HL-60 (cell line): ENCODE measurements at regions not wholly inside any gene's neighbourhood (a gene's known extent, or its start where the extent isn't known, plus 50 kb on each side); places are given as distances from the start of the nearest gene placed in this dataset.

Source experiments
- CTCF ChIP-seq: IDR thresholded peaks from one replicate; pipeline ENCODE4 v1.5.1; 2011; ENCODE audit warnings: low read length, control low read depth, inconsistent platforms; ENCODE audit not compliant: insufficient read depth
- GABPA ChIP-seq: IDR thresholded peaks from 2 replicates; pipeline ENCODE4 v1.6.1; 2012; ENCODE audit warnings: low read depth
- POLR2AphosphoS5 ChIP-seq: IDR thresholded peaks from 2 replicates; pipeline ENCODE4 v1.6.1; 2012; ENCODE audit warnings: low read depth
- REST ChIP-seq: IDR thresholded peaks from 2 replicates; pipeline ENCODE4 v1.6.1; 2012; ENCODE audit warnings: low read depth; ENCODE audit not compliant: insufficient replicate concordance

- TF ChIP-seq CTCF (no peak), GABPA (no peak), POLR2AphosphoS5 (no peak), REST (no peak)
These were observed 141.8 kb downstream of the CTH start for GRCh38 chr1:70552662-70553566.
